Endodermal cell (in vitro differentiated cells): ENCODE measurements at regions not wholly inside any gene's neighbourhood (a gene's known extent, or its start where the extent isn't known, plus 50 kb on each side); places are given as distances from the start of the nearest gene placed in this dataset.

Experiments used
- DNase-seq: peaks from one replicate; pipeline ENCODE4 v3.0.0-alpha.2; 2017
- H3K27ac ChIP-seq: 2 replicates; pipeline ENCODE4 v1.5.1; 2013; ENCODE audit warnings: mild to moderate bottlenecking, low read depth, low read length, moderate library complexity
- H3K27me3 ChIP-seq: 2 replicates; pipeline ENCODE4 v1.6.1; 2013; ENCODE audit warnings: mild to moderate bottlenecking, low read length, moderate library complexity; ENCODE audit not compliant: insufficient read depth, control insufficient read depth, poor library complexity, severe bottlenecking
- H3K36me3 ChIP-seq: 2 replicates; pipeline ENCODE4 v1.7.0; 2013; ENCODE audit warnings: mild to moderate bottlenecking, low read length, moderate library complexity; ENCODE audit not compliant: control insufficient read depth, insufficient read depth
- H3K4me1 ChIP-seq: one replicate; pipeline ENCODE4 v1.7.0; 2013; ENCODE audit warnings: low read length; ENCODE audit not compliant: control insufficient read depth, insufficient read depth
- H3K4me3 ChIP-seq: 2 replicates; pipeline ENCODE4 v1.5.1; 2013; ENCODE audit warnings: mild to moderate bottlenecking, low read length, moderate library complexity
- H3K9ac ChIP-seq: 2 replicates; pipeline ENCODE4 v1.6.1; 2013; ENCODE audit warnings: mild to moderate bottlenecking, low read length, moderate library complexity; ENCODE audit not compliant: poor library complexity, severe bottlenecking; ENCODE audit errors: extremely low read depth
- H3K9me3 ChIP-seq: 2 replicates; pipeline ENCODE4 v1.6.1; 2013; ENCODE audit warnings: mild to moderate bottlenecking, low read length, moderate library complexity; ENCODE audit not compliant: control insufficient read depth
- H3K27ac Mint-ChIP-seq: 2 replicates; pipeline ENCODE4 v1.8.0; 2020; ENCODE audit warnings: mixed read lengths
- H3K27me3 Mint-ChIP-seq: 2 replicates; pipeline ENCODE4 v1.8.0; 2021; ENCODE audit warnings: mild to moderate bottlenecking, mixed read lengths; ENCODE audit not compliant: insufficient read depth
- H3K36me3 Mint-ChIP-seq: 2 replicates; pipeline ENCODE4 v1.8.0; 2020; ENCODE audit warnings: low read depth, mixed read lengths
- H3K4me1 Mint-ChIP-seq: 2 replicates; pipeline ENCODE4 v1.8.0; 2020; ENCODE audit warnings: mixed read lengths
- H3K4me3 Mint-ChIP-seq: 2 replicates; pipeline ENCODE4 v1.8.0; 2020; ENCODE audit warnings: mild to moderate bottlenecking, moderate library complexity, mixed read lengths
- H3K9me3 Mint-ChIP-seq: 2 replicates; pipeline ENCODE4 v1.8.0; 2020; ENCODE audit warnings: mild to moderate bottlenecking, mixed read lengths
- WGBS, 2 experiments: methylation state at CpG; one replicate each; pipeline versions ENCODE4 v1.1.5 to v1.1.7; 2013; ENCODE audit warnings: missing lambda C conversion rate in 2 of 2, mixed read lengths in 1 of 2; ENCODE audit not compliant: insufficient coverage in 1 of 2, insufficient read length in 1 of 2; 5-methylcytosine and 5-hydroxymethylcytosine counted together
- TF ChIP-seq, protein P1 (sequence below): fragments of 200-600 bp; sonication (generic); conservative IDR thresholded peaks from 2 replicates; pipeline ENCODE4 v1.5.0; 2021; ENCODE audit warnings: antibody characterized with exemption, mild to moderate bottlenecking

- TF ChIP-seq, protein P1, sequence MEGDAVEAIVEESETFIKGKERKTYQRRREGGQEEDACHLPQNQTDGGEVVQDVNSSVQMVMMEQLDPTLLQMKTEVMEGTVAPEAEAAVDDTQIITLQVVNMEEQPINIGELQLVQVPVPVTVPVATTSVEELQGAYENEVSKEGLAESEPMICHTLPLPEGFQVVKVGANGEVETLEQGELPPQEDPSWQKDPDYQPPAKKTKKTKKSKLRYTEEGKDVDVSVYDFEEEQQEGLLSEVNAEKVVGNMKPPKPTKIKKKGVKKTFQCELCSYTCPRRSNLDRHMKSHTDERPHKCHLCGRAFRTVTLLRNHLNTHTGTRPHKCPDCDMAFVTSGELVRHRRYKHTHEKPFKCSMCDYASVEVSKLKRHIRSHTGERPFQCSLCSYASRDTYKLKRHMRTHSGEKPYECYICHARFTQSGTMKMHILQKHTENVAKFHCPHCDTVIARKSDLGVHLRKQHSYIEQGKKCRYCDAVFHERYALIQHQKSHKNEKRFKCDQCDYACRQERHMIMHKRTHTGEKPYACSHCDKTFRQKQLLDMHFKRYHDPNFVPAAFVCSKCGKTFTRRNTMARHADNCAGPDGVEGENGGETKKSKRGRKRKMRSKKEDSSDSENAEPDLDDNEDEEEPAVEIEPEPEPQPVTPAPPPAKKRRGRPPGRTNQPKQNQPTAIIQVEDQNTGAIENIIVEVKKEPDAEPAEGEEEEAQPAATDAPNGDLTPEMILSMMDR = no peak
- Histone ChIP-seq H3K9ac (no peak overlapping the region), H3K36me3 (no peaks in the 10 kb centered on the region), H3K4me3 (no peak overlapping the region), H3K4me1 (no peaks in the 10 kb centered on the region), H3K27ac (no peak overlapping the region), H3K9me3 (no peaks in the 10 kb centered on the region), H3K27me3 (no peaks in the 10 kb centered on the region)
- no peaks in the 10 kb centered on the region for H3K36me3 Mint-ChIP-seq
- WGBS, 2 experiments = 95 to 100% methylated on average over 1 to 5 of the region's 7 CpGs
- H3K27me3 Mint-ChIP-seq = no peaks in the 10 kb centered on the region
- no peak overlapping the region for H3K27ac Mint-ChIP-seq
- no peak overlapping the region for H3K4me3 Mint-ChIP-seq
- H3K4me1 Mint-ChIP-seq = peaks cover 6% of the 10 kb centered on the region
- peaks cover 55% of the 10 kb centered on the region for H3K9me3 Mint-ChIP-seq
- no peak for DNase-seq
Measured at GRCh38 chrX:45264865-45265264, 64.2 kb upstream of the DIPK2B start.

DNA sequence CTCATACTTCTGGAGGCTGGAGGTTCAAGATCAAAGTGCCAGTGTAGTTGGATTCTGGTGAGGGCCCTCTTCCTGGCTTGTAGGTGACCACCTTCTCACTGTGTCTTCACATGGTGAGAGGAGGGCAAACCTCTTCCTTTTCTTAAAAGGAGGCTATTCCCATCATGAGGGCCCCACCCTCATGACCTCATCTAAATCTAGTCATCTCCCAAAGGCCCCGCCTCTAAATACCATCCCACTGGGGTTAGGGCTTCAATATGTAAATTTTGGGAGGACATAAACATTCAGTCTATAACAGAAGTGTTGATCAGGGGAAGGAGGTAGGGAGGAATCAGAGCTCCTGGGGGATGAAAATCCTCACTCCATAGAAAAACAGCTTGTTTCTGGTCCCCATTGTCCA is 60.8 kb upstream of the DIPK2B start:
- no peak overlapping the region for H3K4me3 Mint-ChIP-seq

DNA sequence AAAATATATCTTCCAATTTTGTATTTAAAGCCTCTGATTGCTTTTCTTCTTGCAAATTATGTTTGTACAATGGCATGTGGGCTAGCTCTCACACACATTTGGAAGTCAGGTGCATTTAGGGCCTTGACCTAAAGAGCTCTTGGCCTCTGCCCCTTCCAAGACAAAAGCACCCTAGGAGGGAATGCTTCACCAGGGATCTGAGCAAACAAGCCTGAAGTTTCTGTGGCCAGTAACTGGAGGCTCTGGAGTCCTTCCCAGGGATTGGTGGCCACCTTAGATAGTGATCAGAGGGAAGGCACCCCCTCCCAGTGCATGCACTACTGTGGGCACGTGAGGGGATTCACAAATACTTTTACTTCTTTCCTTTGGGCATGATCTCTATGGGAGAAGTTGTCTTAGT is 60.3 kb upstream of the DIPK2B start:
- Histone ChIP-seq H3K27ac (no peak overlapping the region), H3K4me3 (no peak overlapping the region), H3K27me3 (no peaks in the 10 kb centered on the region), H3K9me3 (no peaks in the 10 kb centered on the region), H3K4me1 (no peaks in the 10 kb centered on the region), H3K36me3 (no peaks in the 10 kb centered on the region), H3K9ac (no peak overlapping the region)
- peaks cover 56% of the 10 kb centered on the region for H3K9me3 Mint-ChIP-seq
- H3K27me3 Mint-ChIP-seq = no peaks in the 10 kb centered on the region
- no peak overlapping the region for H3K27ac Mint-ChIP-seq
- no CpG with 5 or more reads among the region's 1 CpG for WGBS, 2 experiments
- peaks cover 6% of the 10 kb centered on the region for H3K4me1 Mint-ChIP-seq
- H3K4me3 Mint-ChIP-seq = no peak overlapping the region
- TF ChIP-seq, protein P1 = no peak
- DNase-seq = no peak
- H3K36me3 Mint-ChIP-seq = no peaks in the 10 kb centered on the region

More for the DNA sequence above, 60.8 kb upstream of the DIPK2B start:
- H3K27me3 ChIP-seq = no peaks in the 10 kb centered on the region
- H3K4me1 Mint-ChIP-seq = peaks cover 6% of the 10 kb centered on the region
- H3K9me3 ChIP-seq = no peaks in the 10 kb centered on the region
- H3K27me3 Mint-ChIP-seq = no peaks in the 10 kb centered on the region
- WGBS, 2 experiments = no CpG with 5 or more reads among the region's 1 CpG
- H3K27ac ChIP-seq = no peak overlapping the region
- H3K27ac Mint-ChIP-seq = no peak overlapping the region
- no peaks in the 10 kb centered on the region for H3K36me3 Mint-ChIP-seq
- no peaks in the 10 kb centered on the region for H3K4me1 ChIP-seq
- no peak for DNase-seq
- H3K9ac ChIP-seq = no peak overlapping the region
- no peaks in the 10 kb centered on the region for H3K36me3 ChIP-seq
- peaks cover 56% of the 10 kb centered on the region for H3K9me3 Mint-ChIP-seq
- TF ChIP-seq, protein P1 = no peak
- no peak overlapping the region for H3K4me3 ChIP-seq
